Upper lobe of left lung (tissue), 6 donors: ENCODE measurements at regions not wholly inside any gene's neighbourhood (a gene's known extent, or its start where the extent isn't known, plus 50 kb on each side); places are given as distances from the start of the nearest gene placed in this dataset.
A peak's percentile ranks its signal among the peaks of the same experiment; 100 is the strongest.

Experiments used
- ATAC-seq, 2 donors: fragments of 200-7000 bp; cut with Tn5 transposase; one replicate each; pipeline ENCODE4 v1.9.1; 2022; ENCODE audit warnings: mild to moderate bottlenecking in 2 of 2, moderate library complexity in 2 of 2; ENCODE audit not compliant: low FRiP score in 2 of 2
- DNase-seq, 2 donors: peaks; one replicate each; pipeline ENCODE4 v3.0.0-alpha.2; 2019 to 2020
- H3K27ac ChIP-seq, 4 donors: fragments of 200-600 bp; sonication (generic); one replicate each; pipeline ENCODE4 v1.5.1; 2016 to 2019
- H3K27me3 ChIP-seq, 4 donors: fragments of 200-600 bp; sonication (generic); one replicate each; pipeline ENCODE4 v1.5.1; 2017 to 2019
- H3K36me3 ChIP-seq, 4 donors: fragments of 200-600 bp; sonication (generic); one replicate each; pipeline ENCODE4 v1.5.1; 2016 to 2019
- H3K4me1 ChIP-seq, 4 donors: fragments of 200-600 bp; sonication (generic); one replicate each; pipeline ENCODE4 v1.5.1; 2018 to 2019
- H3K4me3 ChIP-seq, 4 donors: fragments of 200-600 bp; sonication (generic); one replicate each; pipeline ENCODE4 v1.5.1; 2017 to 2019; ENCODE audit warnings: mild to moderate bottlenecking in 2 of 4, moderate library complexity in 1 of 4
- H3K9me3 ChIP-seq, 4 donors: fragments of 200-600 bp; sonication (generic); one replicate each; pipeline ENCODE4 v1.5.1; 2018 to 2019
- CTCF ChIP-seq, 6 experiments: fragments of 450-650 bp in 4 of 6; fragments of 200-600 bp in 2 of 6; sonication (generic) in 2 of 6; IDR thresholded peaks; one replicate each; pipeline ENCODE4 v1.5.1; 2016 to 2019; ENCODE audit warnings: antibody characterized with exemption in 6 of 6
- EP300 ChIP-seq, 4 donors: sonication (generic); formaldehyde crosslinking; IDR thresholded peaks; one replicate each; pipeline ENCODE4 v1.5.1; 2017; ENCODE audit warnings: antibody characterized with exemption in 4 of 4, control low read depth in 2 of 4
- POLR2A ChIP-seq, 4 donors: fragments of 450-650 bp; IDR thresholded peaks; one replicate each; pipeline ENCODE4 v1.5.1; 2016 to 2017; ENCODE audit warnings: antibody characterized with exemption in 4 of 4, mild to moderate bottlenecking in 2 of 4
- POLR2AphosphoS5 ChIP-seq, 2 donors: sonication (generic); formaldehyde crosslinking; IDR thresholded peaks; one replicate each; pipeline ENCODE4 v1.5.1; 2017; ENCODE audit warnings: antibody characterized with exemption in 2 of 2
- WGBS, 2 donors: methylation state at CpG; one replicate each; pipeline ENCODE4 v1.1.5; 2017 to 2018; 5-methylcytosine and 5-hydroxymethylcytosine counted together
- donor health status: DM: no; HTN: no; CAD: no; lungs with moderate emphysema.
- donor health status: DM: no; HTN: yes; CAD: no; lungs with severe emphysema.

GRCh38 chr12:127636882-127637281 is 630.1 kb upstream of the TMEM132C start:
- H3K9me3 ChIP-seq = no peaks in the 10 kb centered on the region
- DNase-seq (no peak), ATAC-seq (no peak)
- H3K4me1 ChIP-seq = no peaks in the 10 kb centered on the region
- 43 to 54% methylated on average over 2 of the region's 2 CpGs for WGBS, 2 donors
- no peak overlapping the region for H3K27ac ChIP-seq
- TF ChIP-seq POLR2AphosphoS5 (IDR thresholded peaks at IDR 0.05) (no peak), POLR2A (IDR thresholded peaks at IDR 0.05) (no peak)
- H3K36me3 ChIP-seq = no peaks in the 10 kb centered on the region
- no peaks in the 10 kb centered on the region for H3K27me3 ChIP-seq
- H3K4me3 ChIP-seq = no peak overlapping the region

- H3K4me1 ChIP-seq = no peaks in the 10 kb centered on the region
- H3K4me3 ChIP-seq = no peak overlapping the region
- no peaks in the 10 kb centered on the region for H3K27me3 ChIP-seq
- DNase-seq = no peak
- TF ChIP-seq EP300 (IDR thresholded peaks at IDR 0.05) (no peak), POLR2A (IDR thresholded peaks at IDR 0.05) (no peak), POLR2AphosphoS5 (IDR thresholded peaks at IDR 0.05) (no peak), CTCF (IDR thresholded peaks at IDR 0.05) (no peak)
- no peaks in the 10 kb centered on the region for H3K9me3 ChIP-seq
- WGBS, 2 donors = 40 to 51% methylated on average over 6 of the region's 6 CpGs
- ATAC-seq = peak in 1 of 2 donors; percentile 19
- H3K27ac ChIP-seq = no peak overlapping the region
- H3K36me3 ChIP-seq = no peaks in the 10 kb centered on the region
Measured at GRCh38 chr12:127640181-127640886, 626.6 kb upstream of the TMEM132C start.

GRCh38 chr12:127642208-127642607 is 624.8 kb upstream of the TMEM132C start:
- no peaks in the 10 kb centered on the region for H3K4me1 ChIP-seq
- no peaks in the 10 kb centered on the region for H3K9me3 ChIP-seq
- no peaks in the 10 kb centered on the region for H3K27me3 ChIP-seq
- ATAC-seq = no peak
- no peaks in the 10 kb centered on the region for H3K36me3 ChIP-seq
- H3K4me3 ChIP-seq = no peak overlapping the region
- WGBS, 2 donors = 87 to 90% methylated on average over 8 of the region's 8 CpGs
- DNase-seq = no peak
- TF ChIP-seq CTCF (IDR thresholded peaks at IDR 0.05) = no peak
- TF ChIP-seq POLR2AphosphoS5 (IDR thresholded peaks at IDR 0.05) = no peak
- TF ChIP-seq POLR2A (IDR thresholded peaks at IDR 0.05) = no peak
- TF ChIP-seq EP300 (IDR thresholded peaks at IDR 0.05) = no peak
- H3K27ac ChIP-seq = no peak overlapping the region

GRCh38 chr12:127648321-127648720 is 618.6 kb upstream of the TMEM132C start:
- WGBS, 2 donors = 76 to 82% methylated on average over 5 of the region's 5 CpGs
- H3K9me3 ChIP-seq = no peaks in the 10 kb centered on the region
- TF ChIP-seq CTCF (IDR thresholded peaks at IDR 0.05) = no peak
- TF ChIP-seq POLR2A (IDR thresholded peaks at IDR 0.05) = no peak
- TF ChIP-seq EP300 (IDR thresholded peaks at IDR 0.05) = no peak
- TF ChIP-seq POLR2AphosphoS5 (IDR thresholded peaks at IDR 0.05) = no peak
- no peaks in the 10 kb centered on the region for H3K4me1 ChIP-seq
- no peak overlapping the region for H3K4me3 ChIP-seq
- no peaks in the 10 kb centered on the region for H3K36me3 ChIP-seq
- no peaks in the 10 kb centered on the region for H3K27me3 ChIP-seq
- H3K27ac ChIP-seq = no peak overlapping the region
- ATAC-seq (no peak), DNase-seq (no peak)

GRCh38 chr12:127649961-127650360 is 617.0 kb upstream of the TMEM132C start:
- 62 to 63% methylated on average over 2 of the region's 2 CpGs for WGBS, 2 donors
- TF ChIP-seq POLR2A (IDR thresholded peaks at IDR 0.05) (no peak), CTCF (IDR thresholded peaks at IDR 0.05) (no peak), EP300 (IDR thresholded peaks at IDR 0.05) (no peak), POLR2AphosphoS5 (IDR thresholded peaks at IDR 0.05) (no peak)
- H3K4me3 ChIP-seq = no peak overlapping the region
- no peak for ATAC-seq
- H3K9me3 ChIP-seq = no peaks in the 10 kb centered on the region
- no peaks in the 10 kb centered on the region for H3K36me3 ChIP-seq
- no peak overlapping the region for H3K27ac ChIP-seq
- DNase-seq = no peak
- H3K27me3 ChIP-seq = no peaks in the 10 kb centered on the region
- H3K4me1 ChIP-seq = no peaks in the 10 kb centered on the region
